Colon (tissue), 2 donors: ENCODE measurements at regions not wholly inside any gene's neighbourhood (a gene's known extent, or its start where the extent isn't known, plus 50 kb on each side); places are given as distances from the start of the nearest gene placed in this dataset.
"Not testable (repeated sequence)": the region's sequence is repeated elsewhere in the genome, so short reads cannot be mapped to it uniquely, and the experiment has no call there.

Experiments
- FAIRE-seq: peaks from 2 replicates; lab custom pipeline; 2012; peaks lifted over from hg19 to GRCh38; lab: Jason Lieb, UNC
- donor health status: control.
- donor health status: control.

- no peak for FAIRE-seq
Observed at GRCh38 chr4:23022032-23022431, 329.3 kb downstream of the GBA3 start.

GRCh38 chr4:23021040-23021439 lies 328.3 kb downstream of the GBA3 start:
- no peak for FAIRE-seq

GRCh38 chr4:23020399-23020798 lies 327.7 kb downstream of the GBA3 start:
- not testable (repeated sequence) for FAIRE-seq

- no peak for FAIRE-seq
Observed at GRCh38 chr4:23016981-23017380, 324.2 kb downstream of the GBA3 start.

- no peak for FAIRE-seq
Observed at GRCh38 chr4:23015821-23016220, 323.1 kb downstream of the GBA3 start.

GRCh38 chr4:23009093-23009492 lies 316.4 kb downstream of the GBA3 start:
- FAIRE-seq, result no peak

- no peak for FAIRE-seq
Observed at GRCh38 chr4:23006756-23007155, 314.0 kb downstream of the GBA3 start.

- no peak for FAIRE-seq
Observed at GRCh38 chr4:23005691-23006090, 313.0 kb downstream of the GBA3 start.

GRCh38 chr4:23001478-23001877 lies 308.7 kb downstream of the GBA3 start:
- FAIRE-seq, result no peak

GRCh38 chr4:22999419-22999818 lies 306.7 kb downstream of the GBA3 start:
- FAIRE-seq, result no peak

- FAIRE-seq, result no peak
Observed at GRCh38 chr4:22997358-22998224, 304.9 kb downstream of the GBA3 start.

GRCh38 chr4:22991576-22991975 lies 298.8 kb downstream of the GBA3 start:
- no peak for FAIRE-seq

- FAIRE-seq, result no peak
Observed at GRCh38 chr4:22988526-22988925, 295.8 kb downstream of the GBA3 start.

- FAIRE-seq, result no peak
Observed at GRCh38 chr4:22987870-22988269, 295.1 kb downstream of the GBA3 start.

GRCh38 chr4:22986881-22987280 lies 294.1 kb downstream of the GBA3 start:
- no peak for FAIRE-seq

GRCh38 chr4:22986262-22986661 lies 293.5 kb downstream of the GBA3 start:
- no peak for FAIRE-seq

- no peak for FAIRE-seq
Observed at GRCh38 chr4:22984390-22984789, 291.7 kb downstream of the GBA3 start.

- FAIRE-seq, result no peak
Observed at GRCh38 chr4:22978656-22979055, 285.9 kb downstream of the GBA3 start.

- FAIRE-seq, result no peak
Observed at GRCh38 chr4:22970665-22971064, 277.9 kb downstream of the GBA3 start.

- no peak for FAIRE-seq
Observed at GRCh38 chr4:22969287-22969896, 276.7 kb downstream of the GBA3 start.

- FAIRE-seq, result no peak
Observed at GRCh38 chr4:22962295-22962694, 269.6 kb downstream of the GBA3 start.

- FAIRE-seq, result no peak
Observed at GRCh38 chr4:22959483-22959882, 266.7 kb downstream of the GBA3 start.

- FAIRE-seq, result no peak
Observed at GRCh38 chr4:22957774-22958309, 265.1 kb downstream of the GBA3 start.
